T-helper 2 cell treated with Interferon-gamma antibody and Interleukin-4, amounts not matched to agents 5 μg/mL and 100 μg/mL, for 36 hours (primary cell): ENCODE measurements at regions not wholly inside any gene's neighbourhood (a gene's known extent, or its start where the extent isn't known, plus 50 kb on each side); places are given as distances from the start of the nearest gene placed in this dataset.

Experiments
- DNase-seq: peaks from one replicate; pipeline ENCODE4 v3.0.0; 2021; ENCODE audit warnings: low spot score
- H3K27ac Mint-ChIP-seq: one replicate; pipeline ENCODE4 v1.8.0; 2021; ENCODE audit warnings: mild to moderate bottlenecking, mixed read lengths
- H3K27me3 Mint-ChIP-seq: one replicate; pipeline ENCODE4 v1.8.0; 2021; ENCODE audit warnings: low read depth, mixed read lengths
- H3K36me3 Mint-ChIP-seq: one replicate; pipeline ENCODE4 v1.8.0; 2021; ENCODE audit warnings: low read depth, mixed read lengths
- H3K4me1 Mint-ChIP-seq: one replicate; pipeline ENCODE4 v1.8.0; 2021; ENCODE audit warnings: low read depth, mixed read lengths
- H3K4me3 Mint-ChIP-seq: one replicate; pipeline ENCODE4 v1.8.0; 2022; ENCODE audit warnings: mild to moderate bottlenecking, moderate library complexity, mixed read lengths
- H3K9me3 Mint-ChIP-seq: one replicate; pipeline ENCODE4 v1.8.0; 2021; ENCODE audit warnings: mixed read lengths

- no peak for DNase-seq
- Mint-ChIP-seq H3K4me3 (no peak overlapping the region), H3K27ac (no peak overlapping the region), H3K27me3 (no peaks in the 10 kb centered on the region), H3K36me3 (no peaks in the 10 kb centered on the region), H3K4me1 (no peaks in the 10 kb centered on the region), H3K9me3 (peaks cover 14% of the 10 kb centered on the region)
Observed at GRCh38 chr7:46864716-46865115, 717.2 kb downstream of the TNS3 start.

GRCh38 chr7:46859963-46860475 lies 721.9 kb downstream of the TNS3 start:
- Mint-ChIP-seq H3K27me3 (no peaks in the 10 kb centered on the region), H3K27ac (no peak overlapping the region), H3K9me3 (peaks cover 18% of the 10 kb centered on the region), H3K4me1 (no peaks in the 10 kb centered on the region), H3K36me3 (no peaks in the 10 kb centered on the region), H3K4me3 (no peak overlapping the region)
- DNase-seq, result no peak

GRCh38 chr7:46855851-46856250 lies 726.1 kb downstream of the TNS3 start:
- Mint-ChIP-seq H3K4me3 (no peak overlapping the region), H3K9me3 (peaks cover 12% of the 10 kb centered on the region), H3K36me3 (no peaks in the 10 kb centered on the region), H3K27me3 (no peaks in the 10 kb centered on the region), H3K4me1 (no peaks in the 10 kb centered on the region), H3K27ac (no peak overlapping the region)
- DNase-seq, result no peak

GRCh38 chr7:46854958-46855473 lies 726.9 kb downstream of the TNS3 start:
- Mint-ChIP-seq H3K4me3 (no peak overlapping the region), H3K4me1 (no peaks in the 10 kb centered on the region), H3K27ac (no peak overlapping the region), H3K27me3 (no peaks in the 10 kb centered on the region), H3K9me3 (peaks cover 12% of the 10 kb centered on the region), H3K36me3 (no peaks in the 10 kb centered on the region)
- DNase-seq, result no peak

GRCh38 chr7:46853451-46853850 lies 728.5 kb downstream of the TNS3 start:
- Mint-ChIP-seq H3K27ac (no peak overlapping the region), H3K4me3 (no peak overlapping the region), H3K27me3 (no peaks in the 10 kb centered on the region), H3K4me1 (no peaks in the 10 kb centered on the region), H3K36me3 (no peaks in the 10 kb centered on the region), H3K9me3 (peaks cover 8% of the 10 kb centered on the region)
- DNase-seq, result no peak

- H3K4me1 Mint-ChIP-seq, result no peaks in the 10 kb centered on the region
- no peaks in the 10 kb centered on the region for H3K27me3 Mint-ChIP-seq
- H3K36me3 Mint-ChIP-seq, result no peaks in the 10 kb centered on the region
Observed at GRCh38 chr7:46852795-46853194, 729.1 kb downstream of the TNS3 start.

GRCh38 chr7:46850563-46851330 lies 731.2 kb downstream of the TNS3 start:
- no peak overlapping the region for H3K27ac Mint-ChIP-seq
- H3K9me3 Mint-ChIP-seq, result peaks cover 13% of the 10 kb centered on the region
- no peaks in the 10 kb centered on the region for H3K27me3 Mint-ChIP-seq
- DNase-seq, result no peak
- H3K4me1 Mint-ChIP-seq, result no peaks in the 10 kb centered on the region
- H3K36me3 Mint-ChIP-seq, result no peaks in the 10 kb centered on the region
- H3K4me3 Mint-ChIP-seq, result no peak overlapping the region

More at GRCh38 chr7:46852795-46853194, 729.1 kb downstream of the TNS3 start:
- no peak for DNase-seq
- Mint-ChIP-seq H3K9me3 (peaks cover 6% of the 10 kb centered on the region), H3K27ac (no peak overlapping the region), H3K4me3 (no peak overlapping the region)

- H3K27me3 Mint-ChIP-seq, result no peaks in the 10 kb centered on the region
- no peak overlapping the region for H3K4me3 Mint-ChIP-seq
- H3K9me3 Mint-ChIP-seq, result peaks cover 17% of the 10 kb centered on the region
- no peaks in the 10 kb centered on the region for H3K36me3 Mint-ChIP-seq
- DNase-seq, result no peak
- H3K4me1 Mint-ChIP-seq, result no peaks in the 10 kb centered on the region
- no peak overlapping the region for H3K27ac Mint-ChIP-seq
Observed at GRCh38 chr7:46848944-46849343, 733.0 kb downstream of the TNS3 start.

- peaks cover 17% of the 10 kb centered on the region for H3K9me3 Mint-ChIP-seq
- no peaks in the 10 kb centered on the region for H3K27me3 Mint-ChIP-seq
- DNase-seq, result no peak
- H3K4me1 Mint-ChIP-seq, result no peaks in the 10 kb centered on the region
- no peak overlapping the region for H3K27ac Mint-ChIP-seq
- H3K36me3 Mint-ChIP-seq, result no peaks in the 10 kb centered on the region
- no peak overlapping the region for H3K4me3 Mint-ChIP-seq
Observed at GRCh38 chr7:46848311-46848710, 733.6 kb downstream of the TNS3 start.

- Mint-ChIP-seq H3K36me3 (no peaks in the 10 kb centered on the region), H3K9me3 (peaks cover 17% of the 10 kb centered on the region), H3K27me3 (no peaks in the 10 kb centered on the region), H3K4me3 (no peak overlapping the region), H3K4me1 (no peaks in the 10 kb centered on the region), H3K27ac (no peak overlapping the region)
- no peak for DNase-seq
Observed at GRCh38 chr7:46847126-46847525, 734.8 kb downstream of the TNS3 start.

GRCh38 chr7:46844486-46844885 lies 737.4 kb downstream of the TNS3 start:
- Mint-ChIP-seq H3K9me3 (peaks cover 21% of the 10 kb centered on the region), H3K27ac (no peak overlapping the region), H3K4me3 (no peak overlapping the region), H3K27me3 (no peaks in the 10 kb centered on the region), H3K36me3 (no peaks in the 10 kb centered on the region), H3K4me1 (no peaks in the 10 kb centered on the region)
- DNase-seq, result no peak

GRCh38 chr7:46841248-46841647 lies 740.7 kb downstream of the TNS3 start:
- DNase-seq, result no peak
- Mint-ChIP-seq H3K9me3 (peaks cover 20% of the 10 kb centered on the region), H3K4me3 (no peak overlapping the region), H3K27ac (no peak overlapping the region), H3K27me3 (no peaks in the 10 kb centered on the region), H3K4me1 (no peaks in the 10 kb centered on the region), H3K36me3 (no peaks in the 10 kb centered on the region)

- DNase-seq, result no peak
- H3K27ac Mint-ChIP-seq, result no peak overlapping the region
Observed at GRCh38 chr7:46839651-46840050, 742.3 kb downstream of the TNS3 start.

GRCh38 chr7:46838463-46838862 lies 743.4 kb downstream of the TNS3 start:
- DNase-seq, result no peak
- Mint-ChIP-seq H3K27me3 (no peaks in the 10 kb centered on the region), H3K9me3 (peaks cover 20% of the 10 kb centered on the region), H3K27ac (no peak overlapping the region), H3K36me3 (no peaks in the 10 kb centered on the region), H3K4me1 (no peaks in the 10 kb centered on the region), H3K4me3 (no peak overlapping the region)

More at GRCh38 chr7:46839651-46840050, 742.3 kb downstream of the TNS3 start:
- no peaks in the 10 kb centered on the region for H3K4me1 Mint-ChIP-seq
- peaks cover 16% of the 10 kb centered on the region for H3K9me3 Mint-ChIP-seq
- no peaks in the 10 kb centered on the region for H3K27me3 Mint-ChIP-seq
- H3K36me3 Mint-ChIP-seq, result no peaks in the 10 kb centered on the region
- no peak overlapping the region for H3K4me3 Mint-ChIP-seq
